Stomach (tissue), 4 donors: ENCODE measurements at regions not wholly inside any gene's neighbourhood (a gene's known extent, or its start where the extent isn't known, plus 50 kb on each side); places are given as distances from the start of the nearest gene placed in this dataset.

Experiments
- CTCF ChIP-seq, 7 experiments: fragments of 450-650 bp in 4 of 7; fragments of 200-600 bp in 3 of 7; sonication (generic) in 3 of 7; IDR thresholded peaks; one replicate each; pipeline ENCODE4 v1.5.1; 2016 to 2019; ENCODE audit warnings: antibody characterized with exemption in 7 of 7, control low read depth in 2 of 7, mild to moderate bottlenecking in 1 of 7
- EP300 ChIP-seq: sonication (generic); formaldehyde crosslinking; IDR thresholded peaks from one replicate; pipeline ENCODE4 v1.6.1; 2017; ENCODE audit warnings: antibody characterized with exemption
- POLR2A ChIP-seq, 4 donors: fragments of 450-650 bp; IDR thresholded peaks; one replicate each; pipeline ENCODE4 v1.6.1; 2016; ENCODE audit warnings: antibody characterized with exemption in 4 of 4, control low read depth in 2 of 4, mild to moderate bottlenecking in 1 of 4, moderate library complexity in 1 of 4

- TF ChIP-seq EP300 (no peak), POLR2A (IDR thresholded peaks at IDR 0.05) (no peak), CTCF (IDR thresholded peaks at IDR 0.05) (no peak)
Observed at GRCh38 chr4:14111730-14112181, 484.2 kb upstream of the BOD1L1 start.
